Sigmoid colon (tissue), 4 donors: ENCODE measurements at regions not wholly inside any gene's neighbourhood (a gene's known extent, or its start where the extent isn't known, plus 50 kb on each side); places are given as distances from the start of the nearest gene placed in this dataset.

Experiments used
- EP300 ChIP-seq, 4 donors: sonication (generic); formaldehyde crosslinking; IDR thresholded peaks; one replicate each; pipeline ENCODE4 v1.6.1; 2017; ENCODE audit warnings: antibody characterized with exemption in 4 of 4
- POLR2A ChIP-seq, 2 donors: fragments of 450-650 bp; IDR thresholded peaks; one replicate each; pipeline ENCODE4 v1.6.1; 2016; ENCODE audit warnings: antibody characterized with exemption in 2 of 2, mild to moderate bottlenecking in 2 of 2, moderate library complexity in 2 of 2
- TF ChIP-seq, protein P1 (sequence below), 4 experiments: fragments of 450-650 bp in 3 of 4; fragments of 200-600 bp in 1 of 4; IDR thresholded peaks; one replicate each; pipeline ENCODE4 v1.5.1; 2016 to 2019; ENCODE audit warnings: antibody characterized with exemption in 4 of 4, mild to moderate bottlenecking in 3 of 4, moderate library complexity in 2 of 4

DNA sequence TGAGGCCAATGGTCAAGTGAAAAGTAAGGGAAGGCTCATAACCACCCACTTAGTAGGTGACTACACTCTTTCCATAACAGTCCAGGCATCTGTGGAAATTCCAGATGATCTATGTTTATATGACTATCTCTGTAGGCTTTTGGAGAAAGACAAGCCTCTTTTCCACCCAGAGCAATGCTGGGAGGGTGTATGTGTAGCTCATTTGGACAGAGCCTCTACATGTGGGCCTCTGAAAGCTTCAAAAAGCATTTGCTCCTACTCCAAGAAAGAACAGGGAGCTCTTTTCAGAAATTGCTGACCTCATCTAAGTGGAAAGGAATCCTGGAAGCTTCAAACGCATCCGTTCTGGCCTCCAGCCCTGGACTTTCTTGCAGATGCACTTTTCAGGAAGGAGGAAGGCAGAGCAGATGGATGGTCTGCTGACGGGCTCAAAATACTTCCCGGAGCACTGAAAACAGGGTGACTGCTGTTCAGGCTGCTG lies 308.7 kb downstream of the LRATD1 start:
- TF ChIP-seq POLR2A (IDR thresholded peaks at IDR 0.05) (no peak), EP300 (IDR thresholded peaks at IDR 0.05) (no peak)
- TF ChIP-seq, protein P1, sequence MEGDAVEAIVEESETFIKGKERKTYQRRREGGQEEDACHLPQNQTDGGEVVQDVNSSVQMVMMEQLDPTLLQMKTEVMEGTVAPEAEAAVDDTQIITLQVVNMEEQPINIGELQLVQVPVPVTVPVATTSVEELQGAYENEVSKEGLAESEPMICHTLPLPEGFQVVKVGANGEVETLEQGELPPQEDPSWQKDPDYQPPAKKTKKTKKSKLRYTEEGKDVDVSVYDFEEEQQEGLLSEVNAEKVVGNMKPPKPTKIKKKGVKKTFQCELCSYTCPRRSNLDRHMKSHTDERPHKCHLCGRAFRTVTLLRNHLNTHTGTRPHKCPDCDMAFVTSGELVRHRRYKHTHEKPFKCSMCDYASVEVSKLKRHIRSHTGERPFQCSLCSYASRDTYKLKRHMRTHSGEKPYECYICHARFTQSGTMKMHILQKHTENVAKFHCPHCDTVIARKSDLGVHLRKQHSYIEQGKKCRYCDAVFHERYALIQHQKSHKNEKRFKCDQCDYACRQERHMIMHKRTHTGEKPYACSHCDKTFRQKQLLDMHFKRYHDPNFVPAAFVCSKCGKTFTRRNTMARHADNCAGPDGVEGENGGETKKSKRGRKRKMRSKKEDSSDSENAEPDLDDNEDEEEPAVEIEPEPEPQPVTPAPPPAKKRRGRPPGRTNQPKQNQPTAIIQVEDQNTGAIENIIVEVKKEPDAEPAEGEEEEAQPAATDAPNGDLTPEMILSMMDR (IDR thresholded peaks at IDR 0.05) = no peak
